ENCODE measurements at regions not wholly inside any gene's neighbourhood (a gene's known extent, or its start where the extent isn't known, plus 50 kb on each side); places are given as distances from the start of the nearest gene placed in this dataset.

DNA sequence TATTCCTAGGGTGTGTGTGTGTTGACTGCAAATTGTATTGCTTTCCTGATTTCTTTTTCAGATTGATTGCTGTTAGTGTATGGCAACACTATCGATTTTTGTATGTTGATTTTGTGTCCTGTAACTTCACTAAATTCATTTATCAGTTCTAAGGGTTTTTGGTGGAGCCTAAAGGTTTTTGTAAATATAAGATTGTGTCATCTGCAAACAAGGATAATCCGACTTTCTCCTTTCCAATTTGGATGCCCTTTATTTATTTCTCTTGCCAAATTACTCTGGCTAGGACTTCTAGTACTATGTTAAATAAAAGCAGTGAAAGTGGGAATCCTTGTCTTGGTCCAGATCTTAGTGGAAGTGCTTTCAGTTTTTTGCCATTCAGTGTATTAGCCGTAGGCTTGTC, 340.9 kb upstream of the KLF4 start:
- no peaks in the 10 kb centered on the region for H3K79me2 ChIP-seq (ENCODE audit: insufficient read depth, low read length)
- no peak for TF ChIP-seq MAFF (IDR thresholded peaks at IDR 0.05; ENCODE audit: low read depth, low read length)
- no peak for TF ChIP-seq ZSCAN25 (CRISPR knock-in tag; IDR thresholded peaks at IDR 0.05)
- no peak for TF ChIP-seq RXRB (CRISPR knock-in tag; IDR thresholded peaks at IDR 0.05; ENCODE audit: borderline replicate concordance)
- TF ChIP-seq, protein P1, sequence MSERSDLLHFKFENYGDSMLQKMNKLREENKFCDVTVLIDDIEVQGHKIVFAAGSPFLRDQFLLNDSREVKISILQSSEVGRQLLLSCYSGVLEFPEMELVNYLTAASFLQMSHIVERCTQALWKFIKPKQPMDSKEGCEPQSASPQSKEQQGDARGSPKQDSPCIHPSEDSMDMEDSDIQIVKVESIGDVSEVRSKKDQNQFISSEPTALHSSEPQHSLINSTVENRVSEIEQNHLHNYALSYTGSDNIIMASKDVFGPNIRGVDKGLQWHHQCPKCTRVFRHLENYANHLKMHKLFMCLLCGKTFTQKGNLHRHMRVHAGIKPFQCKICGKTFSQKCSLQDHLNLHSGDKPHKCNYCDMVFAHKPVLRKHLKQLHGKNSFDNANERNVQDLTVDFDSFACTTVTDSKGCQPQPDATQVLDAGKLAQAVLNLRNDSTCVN (CRISPR knock-in tag; IDR thresholded peaks at IDR 0.05; ENCODE audit: borderline replicate concordance), result no peak
- TF ChIP-seq, protein P2, sequence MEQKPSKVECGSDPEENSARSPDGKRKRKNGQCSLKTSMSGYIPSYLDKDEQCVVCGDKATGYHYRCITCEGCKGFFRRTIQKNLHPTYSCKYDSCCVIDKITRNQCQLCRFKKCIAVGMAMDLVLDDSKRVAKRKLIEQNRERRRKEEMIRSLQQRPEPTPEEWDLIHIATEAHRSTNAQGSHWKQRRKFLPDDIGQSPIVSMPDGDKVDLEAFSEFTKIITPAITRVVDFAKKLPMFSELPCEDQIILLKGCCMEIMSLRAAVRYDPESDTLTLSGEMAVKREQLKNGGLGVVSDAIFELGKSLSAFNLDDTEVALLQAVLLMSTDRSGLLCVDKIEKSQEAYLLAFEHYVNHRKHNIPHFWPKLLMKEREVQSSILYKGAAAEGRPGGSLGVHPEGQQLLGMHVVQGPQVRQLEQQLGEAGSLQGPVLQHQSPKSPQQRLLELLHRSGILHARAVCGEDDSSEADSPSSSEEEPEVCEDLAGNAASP (CRISPR knock-in tag; IDR thresholded peaks at IDR 0.05; ENCODE audit: borderline replicate concordance), result no peak
- no peak for TF ChIP-seq REL (CRISPR knock-in tag; conservative IDR thresholded peaks at IDR 0.05)
- no peak overlapping the region for H3K9ac ChIP-seq (ENCODE audit: insufficient read depth, low read depth, low read length)
- H3K4me3 ChIP-seq (replicated peaks in 1 of 3; ENCODE audit: insufficient read depth in 1 of 3, low read depth in 2 of 3, low read length in 3 of 3), result no peak overlapping the region
- no peaks in the 10 kb centered on the region for H3K36me3 ChIP-seq (replicated peaks in 1 of 2; ENCODE audit: control insufficient read depth in 1 of 2, insufficient read depth in 2 of 2, low read length in 2 of 2)
- ChIA-PET POLR2A (no interaction called here), CTCF (ENCODE audit: low intra/inter-chr PET ratio, low total read pairs) (no interaction called here)
- no peak for FAIRE-seq
- intact Hi-C loops (cut with micrococcal nuclease; ENCODE audit: unreplicated experiment) (no loop called here), in situ Hi-C loops (cut with HindIII; ENCODE audit: extremely low pct_ligation_motif_present, low pct_unique_long_range_greater_than_20kb) (no loop called here)
- no peak for DNase-seq (ENCODE audit: low spot score)
- no peak overlapping the region for H2AFZ ChIP-seq (ENCODE audit: low read length)
- H3K9me3 ChIP-seq (ENCODE audit: low read length), result no peaks in the 10 kb centered on the region
- no peak overlapping the region for H3K27ac ChIP-seq (ENCODE audit: extremely low read length, insufficient read depth, low read length)
- H3K4me2 ChIP-seq (ENCODE audit: low read depth, low read length), result no peak overlapping the region
- BruUV-seq (replicated peaks), result no TSS peak
- 0% methylated on average over 3 of the region's 3 CpGs for WGBS (ENCODE audit: low lambda C conversion rate)
- H3K4me1 ChIP-seq (ENCODE audit: insufficient read depth, low read length), result no peaks in the 10 kb centered on the region
- no peaks in the 10 kb centered on the region; a peak in 1 of 5 replicates for H3K27me3 ChIP-seq (ENCODE audit: control insufficient read depth in 1 of 2, insufficient read depth in 2 of 2, low read length in 2 of 2)
- ATAC-seq, result no peak
- no peaks in the 10 kb centered on the region for H4K20me1 ChIP-seq (ENCODE audit: insufficient read depth, low read length)

DNA sequence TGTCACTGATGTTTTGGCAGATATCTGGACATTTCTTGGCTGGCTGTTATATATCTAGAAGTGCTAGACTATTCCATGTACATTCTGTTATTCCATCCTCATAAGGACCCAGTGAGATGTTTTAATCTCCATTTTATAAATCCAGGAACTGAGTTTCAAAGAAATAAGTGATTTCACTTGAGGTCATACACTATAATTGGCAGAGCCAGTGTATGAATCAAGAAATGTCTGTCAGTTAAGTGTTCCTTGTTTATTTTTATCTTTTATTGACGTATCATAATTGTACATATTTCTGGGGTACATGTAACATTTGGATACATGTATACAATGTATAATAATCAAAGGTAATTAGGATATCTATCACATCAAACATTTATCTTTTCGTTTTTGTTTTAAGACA, 338.3 kb upstream of the KLF4 start:
- Histone ChIP-seq H3K79me2 (ENCODE audit: insufficient read depth, low read length) (no peaks in the 10 kb centered on the region), H3K9me3 (ENCODE audit: low read length) (no peaks in the 10 kb centered on the region), H3K27ac (ENCODE audit: extremely low read length, insufficient read depth, low read length) (no peak overlapping the region), H2AFZ (ENCODE audit: low read length) (no peak overlapping the region), H3K9ac (ENCODE audit: insufficient read depth, low read depth, low read length) (no peak overlapping the region), H3K4me1 (ENCODE audit: insufficient read depth, low read length) (no peaks in the 10 kb centered on the region), H3K4me2 (ENCODE audit: low read depth, low read length) (no peak overlapping the region), H3K36me3 (replicated peaks in 1 of 2; ENCODE audit: control insufficient read depth in 1 of 2, insufficient read depth in 2 of 2, low read length in 2 of 2) (no peaks in the 10 kb centered on the region), H3K27me3 (ENCODE audit: control insufficient read depth in 1 of 2, insufficient read depth in 2 of 2, low read length in 2 of 2) (peaks cover 0 to 9% of the 10 kb centered on the region in 2 experiments; a peak in 2 of 5 replicates), H4K20me1 (ENCODE audit: insufficient read depth, low read length) (no peaks in the 10 kb centered on the region), H3K4me3 (replicated peaks in 1 of 3; ENCODE audit: insufficient read depth in 1 of 3, low read depth in 2 of 3, low read length in 3 of 3) (no peak overlapping the region)
- no TSS peak for BruUV-seq (replicated peaks)
- 12% methylated on average over 2 of the region's 2 CpGs for WGBS (ENCODE audit: low lambda C conversion rate)
- ChIA-PET POLR2A (no interaction called here), CTCF (ENCODE audit: low intra/inter-chr PET ratio, low total read pairs) (no interaction called here)
- ATAC-seq, result no peak
- TF ChIP-seq, protein P3, sequence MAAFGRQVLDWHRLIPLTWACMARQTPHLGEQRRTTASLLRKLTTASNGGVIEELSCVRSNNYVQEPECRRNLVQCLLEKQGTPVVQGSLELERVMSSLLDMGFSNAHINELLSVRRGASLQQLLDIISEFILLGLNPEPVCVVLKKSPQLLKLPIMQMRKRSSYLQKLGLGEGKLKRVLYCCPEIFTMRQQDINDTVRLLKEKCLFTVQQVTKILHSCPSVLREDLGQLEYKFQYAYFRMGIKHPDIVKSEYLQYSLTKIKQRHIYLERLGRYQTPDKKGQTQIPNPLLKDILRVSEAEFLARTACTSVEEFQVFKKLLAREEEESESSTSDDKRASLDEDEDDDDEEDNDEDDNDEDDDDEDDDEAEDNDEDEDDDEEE (CRISPR knock-in tag; IDR thresholded peaks at IDR 0.05), result no peak
- in situ Hi-C loops (cut with HindIII; ENCODE audit: extremely low pct_ligation_motif_present, low pct_unique_long_range_greater_than_20kb) (no loop called here), intact Hi-C loops (cut with micrococcal nuclease; ENCODE audit: unreplicated experiment) (no loop called here)
- FAIRE-seq, result no peak
- DNase-seq (ENCODE audit: low spot score), result no peak

Data from HepG2 (cell line).